GM12874 (cell line): ENCODE measurements at regions not wholly inside any gene's neighbourhood (a gene's known extent, or its start where the extent isn't known, plus 50 kb on each side); places are given as distances from the start of the nearest gene placed in this dataset.

Experiments used
- CTCF ChIP-seq: IDR thresholded peaks from 2 replicates; pipeline ENCODE4 v1.5.1; 2011; ENCODE audit warnings: low read depth, mild to moderate bottlenecking, control low read depth, low read length, moderate library complexity; ENCODE audit not compliant: insufficient read depth

- no peak for TF ChIP-seq CTCF
Observed at GRCh38 chr13:88154001-88154400, 482.8 kb downstream of the SLITRK5 start.

GRCh38 chr13:88162076-88162702 is 491.0 kb downstream of the SLITRK5 start:
- no peak for TF ChIP-seq CTCF

GRCh38 chr13:88176231-88176630 is 505.1 kb downstream of the SLITRK5 start:
- no peak for TF ChIP-seq CTCF

GRCh38 chr13:88183440-88183839 is 512.3 kb downstream of the SLITRK5 start:
- no peak for TF ChIP-seq CTCF

GRCh38 chr13:88188986-88189385 is 517.8 kb downstream of the SLITRK5 start:
- no peak for TF ChIP-seq CTCF

GRCh38 chr13:88189728-88190127 is 518.6 kb downstream of the SLITRK5 start:
- no peak for TF ChIP-seq CTCF

- TF ChIP-seq CTCF: no peak
Observed at GRCh38 chr13:88196106-88196505, 524.9 kb downstream of the SLITRK5 start.
